A549 (cell line): ENCODE measurements at regions not wholly inside any gene's neighbourhood (a gene's known extent, or its start where the extent isn't known, plus 50 kb on each side); places are given as distances from the start of the nearest gene placed in this dataset.

Experiments used
- ATAC-seq, 2 experiments: fragments of 200-7000 bp in 1 of 2; fragments of >200 bp in 1 of 2; cut with Nextera tagmentation in 1 of 2; cut with Tn5 transposase in 1 of 2; 3 replicates each; pipeline versions ENCODE4 v1.8.0 to v1.9.1; 2018 to 2020; ENCODE audit warnings: mild to moderate bottlenecking in 1 of 2, moderate library complexity in 1 of 2
- CTCF ChIA-PET: fragments of 300-600 bp; sonication (Branson Sonifier 250); formaldehyde crosslinking; extraction: SDS; loops from one replicate; lab custom pipeline; 2021; ENCODE audit warnings: antibody characterized with exemption, inconsistent platforms; lab: Yijun Ruan, JAX
- POLR2A ChIA-PET: fragments of 350-600 bp; formaldehyde crosslinking; extraction: SDS; loops from one replicate; lab custom pipeline; 2021; ENCODE audit warnings: antibody characterized with exemption, inconsistent platforms; lab: Yijun Ruan, JAX
- DNase-seq, 2 experiments: peaks; one replicate each; pipeline versions ENCODE4 v3.0.0 to v3.0.0-alpha.2; 2011 to 2016; ENCODE audit warnings: low read depth in 1 of 2, low spot score in 1 of 2
- FAIRE-seq: peaks from 2 replicates; lab custom pipeline; 2011; peaks lifted over from hg19 to GRCh38; lab: Jason Lieb, UNC
- H3K27ac ChIP-seq, 2 experiments: fragments of >200 bp; sonication (Bioruptor Twin); formaldehyde crosslinking; 3 replicates each; pipeline ENCODE4 v1.5.1; 2016 to 2017
- H3K4me1 ChIP-seq: fragments of >200 bp; sonication (Bioruptor Twin); formaldehyde crosslinking; 3 replicates; pipeline ENCODE4 v1.6.1; 2016
- H3K4me2 ChIP-seq: fragments of >200 bp; sonication (Bioruptor Twin); formaldehyde crosslinking; 3 replicates; pipeline ENCODE4 v1.6.1; 2016
- H3K4me3 ChIP-seq: fragments of >200 bp; sonication (Bioruptor Twin); formaldehyde crosslinking; 3 replicates; pipeline ENCODE4 v1.5.1; 2016
- H3K9me3 ChIP-seq: fragments of >200 bp; sonication (Bioruptor Twin); formaldehyde crosslinking; 3 replicates; pipeline ENCODE4 v1.6.1; 2016
- BHLHE40 ChIP-seq: IDR thresholded peaks from 2 replicates; pipeline ENCODE4 v1.6.1; 2012; ENCODE audit warnings: low read depth, low read length, inconsistent platforms
- CBX2 ChIP-seq: fragments of 200-600 bp; sonication (generic); IDR thresholded peaks from 2 replicates; pipeline ENCODE4 v1.6.1; 2016; ENCODE audit warnings: low read depth, mild to moderate bottlenecking, borderline replicate concordance
- CBX8 ChIP-seq: fragments of 200-600 bp; sonication (generic); IDR thresholded peaks from 2 replicates; pipeline ENCODE4 v1.6.1; 2016
- CEBPB ChIP-seq, 2 experiments: fragments of >200 bp in 1 of 2; sonication (Bioruptor Twin) in 1 of 2; formaldehyde crosslinking in 1 of 2; IDR thresholded peaks; 2 replicates each; pipeline ENCODE4 v1.6.1; 2012 to 2016
- CHD2 ChIP-seq: fragments of 150-350 bp; IDR thresholded peaks from 2 replicates; pipeline ENCODE4 v1.6.1; 2014; ENCODE audit warnings: low read length; ENCODE audit not compliant: partially characterized antibody
- EP300 ChIP-seq, 2 experiments: fragments of >200 bp; sonication (Bioruptor Twin); formaldehyde crosslinking; IDR thresholded peaks; 2 replicates in 1 of 2; 3 replicates in 1 of 2; pipeline ENCODE4 v1.6.1; 2016 to 2017
- GATA3 ChIP-seq: IDR thresholded peaks from 2 replicates; pipeline ENCODE4 v1.6.1; 2012; ENCODE audit warnings: borderline replicate concordance
- HMGXB4 ChIP-seq: fragments of 250-450 bp; sonication (Bioruptor Pico); IDR thresholded peaks from 2 replicates; pipeline ENCODE4 v1.5.0; 2021; ENCODE audit warnings: mild to moderate bottlenecking, moderate library complexity, borderline replicate concordance
- HOXB13 ChIP-seq: fragments of 250-450 bp; sonication (Bioruptor Pico); IDR thresholded peaks from 2 replicates; pipeline ENCODE4 v1.5.0; 2020; ENCODE audit warnings: low read depth, mild to moderate bottlenecking, moderate library complexity
- HOXB5 ChIP-seq: fragments of 250-450 bp; sonication (Bioruptor Pico); IDR thresholded peaks from 2 replicates; pipeline ENCODE4 v1.5.0; 2020; ENCODE audit warnings: mild to moderate bottlenecking, moderate library complexity
- JUN ChIP-seq, 2 experiments: fragments of >200 bp; sonication (Bioruptor Twin); formaldehyde crosslinking; IDR thresholded peaks; 2 replicates in 1 of 2; 3 replicates in 1 of 2; pipeline ENCODE4 v1.6.1; 2016 to 2017
- KDM5A ChIP-seq: fragments of 200-600 bp; sonication (generic); IDR thresholded peaks from 2 replicates; pipeline ENCODE4 v1.6.1; 2016; ENCODE audit warnings: antibody characterized with exemption, mild to moderate bottlenecking
- MAX ChIP-seq: IDR thresholded peaks from 2 replicates; pipeline ENCODE4 v1.6.1; 2012
- MAZ ChIP-seq: fragments of 150-350 bp; IDR thresholded peaks from 2 replicates; pipeline ENCODE4 v1.6.1; 2014; ENCODE audit warnings: antibody characterized with exemption, low read depth, low read length, borderline replicate concordance
- NR3C1 ChIP-seq: fragments of >200 bp; sonication (Bioruptor Twin); formaldehyde crosslinking; IDR thresholded peaks from 3 replicates; pipeline ENCODE4 v1.6.1; 2017
- PHF8 ChIP-seq: fragments of 200-600 bp; sonication (generic); IDR thresholded peaks from 2 replicates; pipeline ENCODE4 v1.6.1; 2016; ENCODE audit warnings: low read depth, mild to moderate bottlenecking, antibody characterized with exemption, moderate library complexity, borderline replicate concordance
- POLR2A ChIP-seq: IDR thresholded peaks from 2 replicates; pipeline ENCODE4 v1.6.1; 2012; ENCODE audit warnings: mild to moderate bottlenecking, low read length
- POLR2AphosphoS2 ChIP-seq: conservative IDR thresholded peaks from 2 replicates; pipeline ENCODE4 v1.6.1; 2012; ENCODE audit warnings: low read length, improper control_type of control experiment, inconsistent platforms
- RAD21 ChIP-seq, 2 experiments: fragments of >200 bp in 1 of 2; sonication (Bioruptor Twin) in 1 of 2; formaldehyde crosslinking in 1 of 2; IDR thresholded peaks in 1 of 2; conservative IDR thresholded peaks in 1 of 2; 2 replicates in 1 of 2; 3 replicates in 1 of 2; pipeline ENCODE4 v1.6.1; 2012 to 2018; ENCODE audit warnings: inconsistent platforms in 1 of 2
- RARB ChIP-seq: fragments of 250-450 bp; sonication (Bioruptor Pico); IDR thresholded peaks from 2 replicates; pipeline ENCODE4 v1.8.0; 2021; ENCODE audit warnings: mild to moderate bottlenecking, moderate library complexity
- RCOR1 ChIP-seq: fragments of 150-350 bp; IDR thresholded peaks from 2 replicates; pipeline ENCODE4 v1.6.1; 2014; ENCODE audit warnings: antibody characterized with exemption, low read length, low read depth
- RFX5 ChIP-seq: fragments of 450-650 bp; IDR thresholded peaks from 2 replicates; pipeline ENCODE4 v1.7.1; 2014; ENCODE audit warnings: antibody characterized with exemption, mild to moderate bottlenecking, moderate library complexity
- RNF2 ChIP-seq: fragments of 200-600 bp; sonication (generic); IDR thresholded peaks from 2 replicates; pipeline ENCODE4 v1.6.1; 2016; ENCODE audit warnings: low read depth, mild to moderate bottlenecking, antibody characterized with exemption, moderate library complexity, borderline replicate concordance
- SREBF2 ChIP-seq: fragments of 450-650 bp; IDR thresholded peaks from 2 replicates; pipeline ENCODE4 v1.6.1; 2014; ENCODE audit warnings: mild to moderate bottlenecking, moderate library complexity
- TFCP2L1 ChIP-seq: fragments of 250-450 bp; sonication (Bioruptor Pico); IDR thresholded peaks from 2 replicates; pipeline ENCODE4 v1.5.0; 2021; ENCODE audit warnings: mild to moderate bottlenecking
- TP53 ChIP-seq: fragments of 250-450 bp; sonication (Bioruptor Pico); IDR thresholded peaks from 2 replicates; pipeline ENCODE4 v1.5.0; 2021; ENCODE audit warnings: mild to moderate bottlenecking, moderate library complexity
- ZC3H11A ChIP-seq: fragments of 450-650 bp; IDR thresholded peaks from 2 replicates; pipeline ENCODE4 v1.6.1; 2014; ENCODE audit warnings: antibody characterized with exemption, mild to moderate bottlenecking
- ZNF302 ChIP-seq: fragments of 250-450 bp; sonication (Bioruptor Pico); IDR thresholded peaks from 2 replicates; pipeline ENCODE4 v1.9.0; 2021; ENCODE audit warnings: inconsistent platforms, mild to moderate bottlenecking, moderate library complexity
- ZSCAN20 ChIP-seq: fragments of 250-450 bp; sonication (Bioruptor Pico); IDR thresholded peaks from 2 replicates; pipeline ENCODE4 v1.8.0; 2022; ENCODE audit warnings: mild to moderate bottlenecking, moderate library complexity
- WGBS: methylation state at CpG from one replicate; pipeline ENCODE4 v1.1.6; 2017; ENCODE audit errors: missing lambda C conversion rate; 5-methylcytosine and 5-hydroxymethylcytosine counted together
- TF ChIP-seq, protein P1 (sequence below): fragments of >200 bp; sonication (Bioruptor Twin); formaldehyde crosslinking; IDR thresholded peaks from 3 replicates; pipeline ENCODE4 v1.5.1; 2016
- TF ChIP-seq, protein P2 (sequence below): fragments of 150-350 bp; IDR thresholded peaks from 2 replicates; pipeline ENCODE4 v1.6.1; 2014; ENCODE audit warnings: low read depth, mild to moderate bottlenecking, low read length
- TF ChIP-seq, protein P3 (sequence below): fragments of >200 bp; sonication (Bioruptor Twin); formaldehyde crosslinking; IDR thresholded peaks from 2 replicates; pipeline ENCODE4 v1.6.1; 2016
- TF ChIP-seq, protein P4 (sequence below): fragments of >200 bp; sonication (Bioruptor Twin); formaldehyde crosslinking; IDR thresholded peaks from 3 replicates; pipeline ENCODE4 v1.6.1; 2016

- TF ChIP-seq BHLHE40 (no peak), NR3C1 (no peak), RNF2 (no peak), HOXB5 (no peak), JUN (IDR thresholded peaks at IDR 0.05) (no peak), EP300 (IDR thresholded peaks at IDR 0.05) (no peak), RFX5 (no peak), RARB (CRISPR knock-in tag) (no peak)
- TF ChIP-seq, protein P1, sequence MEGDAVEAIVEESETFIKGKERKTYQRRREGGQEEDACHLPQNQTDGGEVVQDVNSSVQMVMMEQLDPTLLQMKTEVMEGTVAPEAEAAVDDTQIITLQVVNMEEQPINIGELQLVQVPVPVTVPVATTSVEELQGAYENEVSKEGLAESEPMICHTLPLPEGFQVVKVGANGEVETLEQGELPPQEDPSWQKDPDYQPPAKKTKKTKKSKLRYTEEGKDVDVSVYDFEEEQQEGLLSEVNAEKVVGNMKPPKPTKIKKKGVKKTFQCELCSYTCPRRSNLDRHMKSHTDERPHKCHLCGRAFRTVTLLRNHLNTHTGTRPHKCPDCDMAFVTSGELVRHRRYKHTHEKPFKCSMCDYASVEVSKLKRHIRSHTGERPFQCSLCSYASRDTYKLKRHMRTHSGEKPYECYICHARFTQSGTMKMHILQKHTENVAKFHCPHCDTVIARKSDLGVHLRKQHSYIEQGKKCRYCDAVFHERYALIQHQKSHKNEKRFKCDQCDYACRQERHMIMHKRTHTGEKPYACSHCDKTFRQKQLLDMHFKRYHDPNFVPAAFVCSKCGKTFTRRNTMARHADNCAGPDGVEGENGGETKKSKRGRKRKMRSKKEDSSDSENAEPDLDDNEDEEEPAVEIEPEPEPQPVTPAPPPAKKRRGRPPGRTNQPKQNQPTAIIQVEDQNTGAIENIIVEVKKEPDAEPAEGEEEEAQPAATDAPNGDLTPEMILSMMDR: no peak
Measured at GRCh38 chr13:74485757-74486156, 351.6 kb upstream of the KLF12 start (continued).

DNA sequence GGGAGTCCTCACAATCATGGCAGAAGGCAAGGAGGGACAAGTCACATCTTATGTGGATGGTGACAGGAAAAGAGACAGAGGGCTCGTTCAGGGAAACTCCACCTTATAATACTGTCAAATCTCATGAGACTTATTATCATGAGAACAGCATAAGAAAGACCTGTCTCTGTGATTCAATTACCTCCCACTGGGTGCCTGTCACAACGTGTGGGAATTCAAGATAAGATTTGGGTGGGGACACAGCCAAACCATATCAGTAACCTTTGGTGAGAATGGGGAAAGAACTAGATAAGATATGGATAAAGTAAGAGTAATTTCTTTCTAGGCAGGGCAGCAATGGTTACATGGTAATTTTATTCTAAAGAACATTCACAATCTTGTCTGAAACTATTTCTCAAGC is 344.9 kb upstream of the KLF12 start:
- no peak for ATAC-seq
- TF ChIP-seq JUN (IDR thresholded peaks at IDR 0.05) (no peak), HMGXB4 (CRISPR knock-in tag) (no peak), MAZ (no peak), TP53 (no peak), EP300 (IDR thresholded peaks at IDR 0.05) (no peak), ZSCAN20 (CRISPR knock-in tag) (no peak), ZC3H11A (no peak), KDM5A (no peak), POLR2AphosphoS2 (no peak), POLR2A (no peak), GATA3 (no peak), NR3C1 (no peak), HOXB5 (no peak), CBX8 (no peak), SREBF2 (no peak), RCOR1 (no peak), CBX2 (no peak), PHF8 (no peak)
- TF ChIP-seq, protein P2, sequence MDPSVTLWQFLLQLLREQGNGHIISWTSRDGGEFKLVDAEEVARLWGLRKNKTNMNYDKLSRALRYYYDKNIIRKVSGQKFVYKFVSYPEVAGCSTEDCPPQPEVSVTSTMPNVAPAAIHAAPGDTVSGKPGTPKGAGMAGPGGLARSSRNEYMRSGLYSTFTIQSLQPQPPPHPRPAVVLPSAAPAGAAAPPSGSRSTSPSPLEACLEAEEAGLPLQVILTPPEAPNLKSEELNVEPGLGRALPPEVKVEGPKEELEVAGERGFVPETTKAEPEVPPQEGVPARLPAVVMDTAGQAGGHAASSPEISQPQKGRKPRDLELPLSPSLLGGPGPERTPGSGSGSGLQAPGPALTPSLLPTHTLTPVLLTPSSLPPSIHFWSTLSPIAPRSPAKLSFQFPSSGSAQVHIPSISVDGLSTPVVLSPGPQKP: no peak
- TF ChIP-seq, protein P3, sequence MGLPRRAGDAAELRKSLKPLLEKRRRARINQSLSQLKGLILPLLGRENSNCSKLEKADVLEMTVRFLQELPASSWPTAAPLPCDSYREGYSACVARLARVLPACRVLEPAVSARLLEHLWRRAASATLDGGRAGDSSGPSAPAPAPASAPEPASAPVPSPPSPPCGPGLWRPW: no peak
- no peak for FAIRE-seq
- DNase-seq: no peak
- 4% methylated on average over 2 of the region's 2 CpGs for WGBS
- CTCF ChIA-PET: no interaction called here
- H3K27ac ChIP-seq: no peak overlapping the region
- H3K4me2 ChIP-seq: no peak overlapping the region
- H3K9me3 ChIP-seq: no peaks in the 10 kb centered on the region
- H3K4me1 ChIP-seq: no peaks in the 10 kb centered on the region
- H3K4me3 ChIP-seq: no peak overlapping the region
- POLR2A ChIA-PET: no interaction called here

GRCh38 chr13:74476788-74477187 is 342.6 kb upstream of the KLF12 start:
- FAIRE-seq (no peak), ATAC-seq (no peak), DNase-seq (no peak)
- Histone ChIP-seq H3K4me3 (no peak overlapping the region), H3K4me1 (no peaks in the 10 kb centered on the region), H3K27ac (no peak overlapping the region), H3K9me3 (no peaks in the 10 kb centered on the region), H3K4me2 (no peak overlapping the region)
- CTCF ChIA-PET: no interaction called here
- POLR2A ChIA-PET: no interaction called here
- no peak for TF ChIP-seq HOXB13 (CRISPR knock-in tag)
- no peak for TF ChIP-seq NR3C1
- TF ChIP-seq, protein P3: no peak
- no peak for TF ChIP-seq RNF2
- no peak for TF ChIP-seq GATA3
- no peak for TF ChIP-seq TFCP2L1 (CRISPR knock-in tag)
- TF ChIP-seq RAD21 (conservative IDR thresholded peaks at IDR 0.05 in 1 of 2, IDR thresholded peaks at IDR 0.05 in 1 of 2): no peak
- no peak for TF ChIP-seq CHD2
- no peak for TF ChIP-seq CEBPB (IDR thresholded peaks at IDR 0.05)
- no peak for TF ChIP-seq POLR2AphosphoS2
- TF ChIP-seq RARB (CRISPR knock-in tag): no peak
- TF ChIP-seq MAX: no peak
- no peak for TF ChIP-seq ZNF302 (CRISPR knock-in tag)
- TF ChIP-seq, protein P4, sequence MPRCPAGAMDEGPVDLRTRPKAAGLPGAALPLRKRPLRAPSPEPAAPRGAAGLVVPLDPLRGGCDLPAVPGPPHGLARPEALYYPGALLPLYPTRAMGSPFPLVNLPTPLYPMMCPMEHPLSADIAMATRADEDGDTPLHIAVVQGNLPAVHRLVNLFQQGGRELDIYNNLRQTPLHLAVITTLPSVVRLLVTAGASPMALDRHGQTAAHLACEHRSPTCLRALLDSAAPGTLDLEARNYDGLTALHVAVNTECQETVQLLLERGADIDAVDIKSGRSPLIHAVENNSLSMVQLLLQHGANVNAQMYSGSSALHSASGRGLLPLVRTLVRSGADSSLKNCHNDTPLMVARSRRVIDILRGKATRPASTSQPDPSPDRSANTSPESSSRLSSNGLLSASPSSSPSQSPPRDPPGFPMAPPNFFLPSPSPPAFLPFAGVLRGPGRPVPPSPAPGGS: no peak
- no peak for TF ChIP-seq KDM5A
- TF ChIP-seq ZSCAN20 (CRISPR knock-in tag): no peak
- no peak for TF ChIP-seq RFX5
